H1 (cell line): ENCODE measurements at regions not wholly inside any gene's neighbourhood (a gene's known extent, or its start where the extent isn't known, plus 50 kb on each side); places are given as distances from the start of the nearest gene placed in this dataset.

ENCODE experiments used
- CTCF ChIA-PET: fragments of 300-600 bp; sonication (Branson Sonifier 250); formaldehyde crosslinking; loops from one replicate; lab custom pipeline; 2021; ENCODE audit not compliant: partially characterized antibody; lab: Charles Lee
- POLR2A ChIA-PET: fragments of 300-600 bp; sonication (Branson Sonifier 250); formaldehyde crosslinking; loops from one replicate; lab custom pipeline; 2021; ENCODE audit warnings: inconsistent platforms; ENCODE audit not compliant: partially characterized antibody; lab: Charles Lee
- DNase-seq, 2 experiments: peaks; one replicate each; pipeline versions ENCODE4 v3.0.0 to v3.0.0-alpha.2; 2010 to 2022; ENCODE audit warnings: low spot score in 2 of 2, low read depth in 1 of 2, mixed read lengths in 1 of 2
- FAIRE-seq: peaks from 2 replicates; lab custom pipeline; 2011; peaks lifted over from hg19 to GRCh38; lab: Jason Lieb, UNC
- H2AFZ ChIP-seq: 2 replicates; pipeline ENCODE4 v1.8.1; 2012; ENCODE audit warnings: low read length, inconsistent platforms
- H2AK5ac ChIP-seq: 2 replicates; pipeline ENCODE4 v1.6.1; 2013; ENCODE audit warnings: low read depth, low read length
- H2BK120ac ChIP-seq: replicated peaks from 2 replicates; pipeline ENCODE3; 2013; ENCODE audit warnings: low read depth, low read length, inconsistent platforms
- H2BK12ac ChIP-seq: 2 replicates; pipeline ENCODE4 v1.6.1; 2013; ENCODE audit warnings: low read depth, low read length
- H2BK15ac ChIP-seq: 2 replicates; pipeline ENCODE4 v1.6.1; 2013; ENCODE audit warnings: low read length
- H2BK20ac ChIP-seq: 2 replicates; pipeline ENCODE4 v1.6.1; 2013; ENCODE audit warnings: low read length
- H2BK5ac ChIP-seq: 2 replicates; pipeline ENCODE4 v1.6.1; 2013; ENCODE audit warnings: low read depth, low read length
- H3K14ac ChIP-seq: 2 replicates; pipeline ENCODE4 v1.6.1; 2013; ENCODE audit warnings: inconsistent platforms; ENCODE audit not compliant: insufficient read length
- H3K18ac ChIP-seq: 2 replicates; pipeline ENCODE4 v1.6.1; 2013; ENCODE audit warnings: low read length; ENCODE audit errors: extremely low read depth
- H3K23ac ChIP-seq: 2 replicates; pipeline ENCODE4 v1.6.1; 2013; ENCODE audit warnings: inconsistent platforms; ENCODE audit not compliant: insufficient read length
- H3K23me2 ChIP-seq: 2 replicates; pipeline ENCODE4 v1.6.1; 2013; ENCODE audit warnings: low read depth, low read length
- H3K27ac ChIP-seq: 2 replicates; pipeline ENCODE4 v1.6.1; 2011; ENCODE audit warnings: low read depth, low read length, inconsistent platforms
- H3K27me3 ChIP-seq, 4 experiments: replicated peaks in 1 of 4; 1 replicate in 1 of 4; 2 replicates in 3 of 4; pipeline versions ENCODE4 v1.6.1 to v1.8.1; 2011 to 2013; ENCODE audit warnings: low read length in 3 of 4, mild to moderate bottlenecking in 3 of 4, inconsistent platforms in 2 of 4, mixed read lengths in 2 of 4, moderate library complexity in 1 of 4; ENCODE audit not compliant: control insufficient read depth in 3 of 4, insufficient read depth in 3 of 4; ENCODE audit errors: extremely low read depth in 1 of 4
- H3K36me3 ChIP-seq, 4 experiments: 2 replicates each; pipeline versions ENCODE4 v1.6.1 to v1.8.1; 2011 to 2013; ENCODE audit warnings: mild to moderate bottlenecking in 4 of 4, low read length in 3 of 4, moderate library complexity in 2 of 4, control low read depth in 1 of 4, inconsistent platforms in 1 of 4; ENCODE audit not compliant: insufficient read depth in 4 of 4, control insufficient read depth in 2 of 4
- H3K4ac ChIP-seq: replicated peaks from 2 replicates; pipeline ENCODE3; 2013; ENCODE audit warnings: low read length, low read depth, mixed read lengths, inconsistent platforms; ENCODE audit not compliant: insufficient read length
- H3K4me1 ChIP-seq, 4 experiments: replicated peaks in 1 of 4; 1 replicate in 1 of 4; 2 replicates in 3 of 4; pipeline versions ENCODE4 v1.6.1 to v1.8.1; 2011 to 2013; ENCODE audit warnings: low read length in 3 of 4, inconsistent platforms in 2 of 4, mixed read lengths in 1 of 4; ENCODE audit not compliant: insufficient read depth in 4 of 4, control insufficient read depth in 3 of 4
- H3K4me2 ChIP-seq, 2 experiments: 2 replicates each; pipeline versions ENCODE4 v1.6.1 to v1.8.1; 2011 to 2013; ENCODE audit warnings: low read depth in 2 of 2, low read length in 2 of 2, control low read depth in 1 of 2, inconsistent platforms in 1 of 2, mild to moderate bottlenecking in 1 of 2; ENCODE audit not compliant: insufficient read depth in 1 of 2
- H3K4me3 ChIP-seq, 4 experiments: fragments of 200-600, 300-600 bp in 1 of 4; sonication (generic), shearing (Covaris generic), sonication (Bioruptor Twin) in 1 of 4; 2 replicates each; pipeline versions ENCODE4 v1.5.1 to v1.8.1; 2011 to 2016; ENCODE audit warnings: low read length in 4 of 4, low read depth in 3 of 4, control low read depth in 2 of 4, inconsistent platforms in 2 of 4, mild to moderate bottlenecking in 2 of 4, mixed read lengths in 1 of 4, moderate library complexity in 1 of 4; ENCODE audit not compliant: insufficient read depth in 2 of 4; ENCODE audit errors: extremely low read depth in 1 of 4
- H3K56ac ChIP-seq: replicated peaks from 2 replicates; pipeline ENCODE3; 2013; ENCODE audit warnings: low read depth, mild to moderate bottlenecking, mixed read lengths, low read length, inconsistent platforms; ENCODE audit not compliant: insufficient read length
- H3K79me1 ChIP-seq: 2 replicates; pipeline ENCODE4 v1.6.1; 2013; ENCODE audit warnings: low read depth, low read length, control low read depth
- H3K79me2 ChIP-seq, 2 experiments: 2 replicates each; pipeline versions ENCODE4 v1.6.1 to v1.8.1; 2012 to 2013; ENCODE audit warnings: low read length in 2 of 2, mild to moderate bottlenecking in 2 of 2, inconsistent platforms in 1 of 2; ENCODE audit not compliant: insufficient read depth in 2 of 2, control insufficient read depth in 1 of 2
- H3K9ac ChIP-seq, 4 experiments: replicated peaks in 1 of 4; 1 replicate in 1 of 4; 2 replicates in 3 of 4; pipeline versions ENCODE4 v1.6.1 to v1.8.1; 2011 to 2013; ENCODE audit warnings: low read depth in 3 of 4, low read length in 3 of 4, control low read depth in 2 of 4, mild to moderate bottlenecking in 2 of 4, moderate library complexity in 2 of 4, inconsistent platforms in 1 of 4; ENCODE audit errors: extremely low read depth in 1 of 4
- H3K9me3 ChIP-seq, 2 experiments: 2 replicates each; pipeline versions ENCODE4 v1.6.1 to v1.8.1; 2012 to 2013; ENCODE audit warnings: mild to moderate bottlenecking in 2 of 2, moderate library complexity in 2 of 2, control low read depth in 1 of 2, inconsistent platforms in 1 of 2, low read depth in 1 of 2, low read length in 1 of 2, mixed read lengths in 1 of 2; ENCODE audit not compliant: insufficient read depth in 2 of 2
- H4K20me1 ChIP-seq, 2 experiments: replicated peaks in 1 of 2; 2 replicates each; pipeline versions ENCODE3 to v1.8.1; 2011 to 2013; ENCODE audit warnings: inconsistent platforms in 2 of 2, low read length in 2 of 2, mild to moderate bottlenecking in 1 of 2; ENCODE audit not compliant: insufficient read depth in 2 of 2, control insufficient read depth in 1 of 2
- H4K5ac ChIP-seq: 2 replicates; pipeline ENCODE4 v1.6.1; 2013; ENCODE audit warnings: low read length, low read depth, mixed read lengths, inconsistent platforms; ENCODE audit not compliant: insufficient read length
- H4K8ac ChIP-seq: 2 replicates; pipeline ENCODE4 v1.8.0; 2013; ENCODE audit warnings: mild to moderate bottlenecking, moderate library complexity, low read length, inconsistent platforms; ENCODE audit not compliant: insufficient read depth; ENCODE audit errors: extremely low read depth
- H4K91ac ChIP-seq: replicated peaks from 2 replicates; pipeline ENCODE3; 2013; ENCODE audit warnings: low read length, mixed read lengths, inconsistent platforms; ENCODE audit not compliant: insufficient read length
- RFX5 ChIP-seq: IDR thresholded peaks from 2 replicates; pipeline ENCODE4 v1.6.1; 2011; ENCODE audit warnings: low read depth, low read length, improper control_type of control experiment, borderline replicate concordance
- RNF2 ChIP-seq: fragments of 200-900, 300-1000 bp; sonication (generic); IDR thresholded peaks from 2 replicates; pipeline ENCODE4 v1.7.1; 2016; ENCODE audit warnings: borderline replicate concordance, low read depth, mild to moderate bottlenecking, antibody characterized with exemption, low read length; ENCODE audit not compliant: poor library complexity, severe bottlenecking; ENCODE audit errors: missing control alignments
- SIRT6 ChIP-seq: IDR thresholded peaks from one replicate; pipeline ENCODE4 v1.7.1; 2012; ENCODE audit warnings: low read length, inconsistent platforms
- SP1 ChIP-seq: IDR thresholded peaks from 2 replicates; pipeline ENCODE4 v1.6.1; 2011; ENCODE audit warnings: low read depth, low read length

DNA sequence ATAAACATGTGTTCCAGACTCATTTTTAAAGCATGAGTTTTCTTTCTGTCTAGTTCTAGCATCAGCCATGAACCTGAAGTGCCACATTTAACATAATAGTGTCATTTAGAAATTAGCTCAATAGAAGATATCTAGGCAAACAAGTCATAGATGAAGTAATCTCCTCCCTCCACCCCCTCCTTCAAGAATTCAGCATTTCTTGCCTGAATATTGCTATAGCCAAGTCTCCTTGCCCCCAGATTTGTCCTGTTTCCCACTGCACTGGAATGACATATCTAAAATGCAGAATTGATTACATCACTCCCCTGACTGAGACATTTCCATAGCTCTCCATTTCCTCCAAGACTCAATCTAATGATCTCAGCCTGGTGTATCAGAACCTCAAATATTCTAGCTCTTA, 134.9 kb upstream of the BACH2 start:
- Histone ChIP-seq H2BK15ac (no peak overlapping the region), H2AFZ (no peak overlapping the region), H3K4me2 (no peak overlapping the region), H2AK5ac (no peak overlapping the region), H3K14ac (no peak overlapping the region), H2BK120ac (no peak overlapping the region), H3K4ac (no peak overlapping the region), H3K4me3 (no peak overlapping the region), H4K5ac (no peak overlapping the region), H3K4me1 (peaks cover 0 to 15% (median 10%) of the 10 kb centered on the region in 4 experiments; a peak in 4 of 7 replicates), H2BK5ac (no peak overlapping the region), H3K27ac (no peak overlapping the region), H2BK20ac (no peak overlapping the region), H3K27me3 (no peaks in the 10 kb centered on the region), H3K23ac (no peak overlapping the region), H3K36me3 (no peaks in the 10 kb centered on the region), H3K79me2 (no peaks in the 10 kb centered on the region), H3K18ac (no peak overlapping the region), H2BK12ac (no peak overlapping the region), H4K91ac (no peak overlapping the region), H3K9ac (no peak overlapping the region), H3K56ac (no peak overlapping the region), H4K8ac (no peak overlapping the region), H3K9me3 (peaks cover 0 to 16% of the 10 kb centered on the region in 2 experiments; a peak in 1 of 4 replicates), H3K79me1 (no peaks in the 10 kb centered on the region), H3K23me2 (no peaks in the 10 kb centered on the region), H4K20me1 (no peaks in the 10 kb centered on the region)
- CTCF ChIA-PET, result interaction anchor here (0.9 to 2.4 kb wide), 5 partner anchors 47 to 491 kb away, joined by 3 to 5 read pairs (median 4); no protein-coding TSS in a partner anchor
- FAIRE-seq (no peak), DNase-seq (no peak)
- TF ChIP-seq RFX5, result no peak
- no peak for TF ChIP-seq RNF2
- TF ChIP-seq SP1, result no peak
- no peak for TF ChIP-seq SIRT6
- POLR2A ChIA-PET, result no interaction called here
